GM19324 (cell line): ENCODE measurements at regions not wholly inside any gene's neighbourhood (a gene's known extent, or its start where the extent isn't known, plus 50 kb on each side); places are given as distances from the start of the nearest gene placed in this dataset.
A peak's percentile ranks its signal among the peaks of the same experiment; 100 is the strongest.

Experiments
- ATAC-seq: cut with Tn5 transposase; IDR thresholded peaks from one replicate; pipeline ENCODE4 v1.9.1; 2021; ENCODE audit warnings: mild to moderate bottlenecking, moderate library complexity; ENCODE audit not compliant: unreplicated experiment, low FRiP score

GRCh38 chr2:34005901-34006300 is 406.8 kb upstream of the FAM98A start:
- no peak for ATAC-seq

- ATAC-seq = no peak
These were observed 405.8 kb upstream of the FAM98A start for GRCh38 chr2:34004936-34005335.

- ATAC-seq = no peak
These were observed 404.7 kb upstream of the FAM98A start for GRCh38 chr2:34003795-34004194.

- no peak for ATAC-seq
These were observed 402.5 kb upstream of the FAM98A start for GRCh38 chr2:34001557-34001956.

DNA sequence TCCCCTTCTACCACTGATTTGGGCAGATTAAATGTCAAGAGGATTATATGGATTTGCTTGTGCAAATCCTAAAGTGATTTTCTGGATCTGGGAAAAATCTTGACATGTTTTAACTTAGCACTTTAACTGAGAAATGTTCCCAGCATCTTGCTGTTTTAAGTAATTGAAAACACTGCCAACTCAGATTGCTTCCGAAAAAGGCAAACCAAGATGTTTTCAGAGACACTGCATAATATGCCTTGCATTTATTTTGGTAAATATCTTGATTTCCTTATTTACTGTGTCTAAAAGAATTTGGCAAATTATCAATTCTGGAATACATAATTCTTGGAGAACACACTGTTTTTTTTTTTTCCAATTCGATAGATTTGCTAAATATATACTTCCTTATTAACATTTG is 385.0 kb upstream of the FAM98A start:
- ATAC-seq = no peak

DNA sequence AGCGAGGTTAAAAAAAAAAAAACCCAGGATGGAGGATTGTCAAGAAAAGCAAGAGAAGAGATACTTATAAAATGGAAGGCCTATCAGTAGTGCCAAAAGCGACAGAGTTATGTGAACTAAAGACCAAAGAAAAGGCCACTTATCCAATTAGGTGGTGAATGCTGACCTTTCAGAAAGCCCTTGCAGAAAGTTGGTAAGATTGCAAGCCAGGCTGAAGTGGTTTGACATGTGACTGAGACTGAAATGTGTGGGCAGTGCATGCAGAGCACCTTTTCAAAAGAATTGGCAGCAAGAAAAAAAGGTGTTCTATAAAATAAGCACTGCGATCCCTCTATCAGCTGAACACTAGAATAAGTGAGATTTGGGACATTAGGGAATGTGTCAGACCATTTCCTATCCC is 379.4 kb upstream of the FAM98A start:
- no peak for ATAC-seq

GRCh38 chr2:33975498-33975897 is 376.4 kb upstream of the FAM98A start:
- no peak for ATAC-seq

DNA sequence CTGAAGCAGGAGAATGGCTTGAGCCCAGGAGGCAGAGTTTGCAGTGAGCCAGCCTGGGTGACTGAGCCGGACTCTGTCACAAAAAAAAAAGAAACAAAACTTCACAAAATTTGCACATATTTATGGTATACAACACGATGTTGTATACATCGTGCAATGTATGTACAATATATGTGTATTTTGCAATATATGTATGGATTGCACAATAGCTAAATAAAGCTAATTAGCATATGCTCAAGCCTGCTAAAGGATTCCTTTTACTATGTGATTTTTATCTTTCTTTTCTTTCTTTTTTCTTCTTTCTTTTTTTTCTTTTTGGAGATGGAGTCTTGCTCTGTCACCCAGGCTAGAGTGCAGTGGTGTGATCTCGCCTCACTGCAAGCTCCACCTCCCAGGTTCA is 368.0 kb upstream of the FAM98A start:
- no peak for ATAC-seq

GRCh38 chr2:33958591-33958990 is 359.5 kb upstream of the FAM98A start:
- ATAC-seq = no peak

DNA sequence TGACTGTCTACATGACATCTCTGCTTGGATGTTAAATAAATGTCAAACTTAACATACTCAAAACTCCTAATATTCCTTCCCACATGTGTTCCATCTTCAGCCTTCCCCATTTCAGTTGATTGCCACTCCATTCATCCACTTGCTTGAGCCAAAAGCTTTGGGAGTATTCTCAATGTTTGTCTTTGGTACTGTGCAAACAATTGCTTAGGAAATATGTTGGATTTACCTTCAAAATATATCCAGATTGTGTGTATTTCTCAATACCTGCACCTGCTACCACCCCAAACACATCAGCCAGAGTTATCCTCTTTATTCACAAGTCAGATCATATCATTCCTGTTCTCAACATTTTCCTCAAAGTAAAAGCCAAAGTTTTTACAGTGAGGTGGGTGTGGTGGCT is 350.3 kb upstream of the FAM98A start:
- ATAC-seq = no peak

DNA sequence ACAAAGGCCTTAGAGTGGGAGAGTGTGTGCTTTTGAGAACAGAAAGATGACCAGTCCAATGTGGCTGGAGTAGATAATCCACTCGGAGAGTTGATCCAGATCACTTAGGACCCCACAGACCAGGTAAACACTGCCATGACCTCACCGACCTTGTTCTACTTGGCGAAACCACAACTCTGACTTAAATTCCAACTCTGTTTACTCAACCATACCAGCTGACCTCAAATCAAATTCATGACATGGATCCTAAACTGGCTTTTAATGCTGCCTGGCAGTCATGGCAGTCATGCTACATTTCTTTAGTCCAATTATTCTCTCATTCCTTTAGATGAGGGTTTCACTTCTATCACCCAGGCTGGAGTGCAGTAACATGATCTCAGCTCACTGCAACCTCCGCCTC is 347.1 kb upstream of the FAM98A start:
- no peak for ATAC-seq

DNA sequence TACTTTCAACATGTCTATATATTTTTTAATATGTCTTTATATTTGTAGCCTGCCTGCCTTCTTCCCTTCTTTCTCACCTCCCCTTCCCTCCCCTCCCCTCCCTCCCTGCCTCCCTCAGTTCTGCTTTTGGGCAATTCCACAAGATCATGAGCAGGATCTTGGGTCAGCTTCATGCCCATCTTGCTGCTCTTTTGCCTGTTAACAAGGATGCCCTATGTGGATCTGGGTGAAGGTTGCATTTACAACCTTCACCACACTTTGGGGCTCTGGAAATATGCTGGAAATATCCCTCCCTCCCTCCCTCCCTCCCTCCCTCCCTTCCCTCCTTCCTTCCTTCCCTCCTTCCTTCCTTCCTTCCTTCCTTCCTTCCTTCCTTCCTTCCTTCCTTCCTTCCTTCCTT is 334.1 kb upstream of the FAM98A start:
- no peak for ATAC-seq

DNA sequence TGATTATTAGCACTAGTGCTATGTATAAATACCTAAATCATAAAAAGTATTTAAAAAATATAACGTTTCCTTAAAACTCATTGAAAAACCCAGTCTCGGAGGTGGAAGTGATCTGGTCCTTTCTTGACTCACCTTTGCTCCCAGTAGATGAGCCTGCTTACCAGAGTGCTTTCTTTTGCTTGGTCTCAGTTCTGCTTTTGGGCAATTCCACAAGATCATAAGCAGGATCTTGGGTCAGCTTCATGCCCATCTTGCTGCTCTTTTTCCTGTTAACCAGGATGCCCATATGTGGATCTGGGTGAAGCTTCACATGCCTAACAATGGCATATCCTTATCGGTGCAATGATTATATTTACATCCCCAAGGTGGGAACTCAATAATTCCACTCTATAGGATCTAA is 332.1 kb upstream of the FAM98A start:
- no peak for ATAC-seq

DNA sequence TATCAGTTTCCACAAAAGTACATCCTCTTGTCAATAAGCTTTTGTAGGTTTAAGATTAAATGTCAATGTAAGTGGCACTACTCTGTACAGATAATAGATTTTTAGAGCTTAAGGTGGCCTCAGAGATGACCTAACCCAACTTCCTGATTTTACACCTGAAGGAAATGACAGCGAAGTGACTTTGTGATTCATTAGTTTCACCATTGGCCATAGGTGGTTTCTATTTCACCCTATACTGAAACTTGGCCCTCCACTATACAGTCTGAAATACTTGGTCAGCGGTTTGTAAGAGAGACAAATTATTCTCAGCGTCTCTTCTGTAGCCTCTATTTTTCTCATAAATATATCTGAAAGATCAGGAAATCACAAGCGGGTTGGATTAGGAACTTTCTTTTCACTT is 330.4 kb upstream of the FAM98A start:
- ATAC-seq = peak; percentile 83

DNA sequence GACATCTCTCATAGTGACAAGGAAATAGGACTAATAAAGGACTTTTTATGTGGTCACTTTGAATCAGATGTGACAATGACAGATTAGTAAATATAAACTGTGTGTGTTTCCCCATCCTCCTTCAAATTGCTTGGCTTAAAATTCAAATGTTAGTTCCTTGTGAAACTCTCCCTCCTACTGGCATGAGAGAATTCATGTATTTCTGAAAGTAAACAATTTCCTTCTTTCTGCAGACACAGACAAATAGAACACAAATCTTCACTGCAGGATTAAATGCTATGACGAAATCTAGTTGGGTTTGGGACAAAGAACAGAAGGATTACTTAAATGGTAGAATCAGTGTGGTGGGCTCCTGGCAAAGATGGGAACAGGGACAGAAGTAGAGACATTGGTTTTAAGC is 328.7 kb upstream of the FAM98A start:
- no peak for ATAC-seq

DNA sequence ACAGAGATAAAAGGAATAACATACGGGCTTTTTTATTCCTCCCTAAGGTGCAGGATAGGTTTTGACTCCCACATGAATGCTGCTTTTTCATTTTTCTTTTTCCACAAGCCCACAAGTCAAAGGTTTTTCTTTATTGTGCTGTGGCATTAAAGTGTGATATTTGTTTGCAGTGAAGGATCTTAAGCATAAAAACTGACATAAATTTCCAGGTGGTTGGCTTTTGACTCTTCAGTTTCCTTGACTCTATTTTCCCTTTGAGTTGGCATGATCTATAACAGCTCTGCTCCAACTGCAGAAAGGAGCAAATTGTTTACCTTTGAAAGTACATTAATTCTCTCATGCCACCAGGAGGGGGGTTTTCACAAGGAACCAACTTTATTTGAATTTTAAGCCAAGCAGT is 326.2 kb upstream of the FAM98A start:
- ATAC-seq = no peak

DNA sequence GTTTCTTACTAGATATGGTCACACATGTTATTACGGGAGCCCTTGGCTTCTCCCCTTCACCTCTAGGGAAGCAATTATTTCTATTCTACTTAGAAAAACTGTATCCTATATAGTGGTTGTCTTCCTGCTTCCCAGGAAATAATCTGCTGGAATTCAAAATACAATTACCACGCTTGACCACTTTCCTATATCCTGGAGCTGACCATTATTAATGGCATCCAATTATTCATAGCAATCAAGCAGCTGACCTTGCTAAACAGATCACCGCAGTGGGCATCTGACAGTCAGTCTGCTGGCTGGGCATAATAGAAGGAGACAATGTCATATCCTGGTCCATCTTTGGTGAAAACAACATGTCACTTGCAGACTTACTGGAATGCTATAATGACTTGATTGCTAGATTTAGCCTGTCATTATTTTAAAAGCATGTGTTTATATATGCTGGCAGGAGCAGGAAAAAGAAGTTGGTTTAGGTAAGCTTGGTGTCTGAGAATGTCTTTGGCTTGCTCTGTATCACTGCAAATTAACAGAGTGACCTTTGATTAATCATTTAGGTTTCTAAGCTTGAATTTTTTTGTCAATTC is 325.6 kb upstream of the FAM98A start:
- ATAC-seq = no peak

- ATAC-seq = no peak
These were observed 318.2 kb upstream of the FAM98A start for GRCh38 chr2:33917252-33917651.

DNA sequence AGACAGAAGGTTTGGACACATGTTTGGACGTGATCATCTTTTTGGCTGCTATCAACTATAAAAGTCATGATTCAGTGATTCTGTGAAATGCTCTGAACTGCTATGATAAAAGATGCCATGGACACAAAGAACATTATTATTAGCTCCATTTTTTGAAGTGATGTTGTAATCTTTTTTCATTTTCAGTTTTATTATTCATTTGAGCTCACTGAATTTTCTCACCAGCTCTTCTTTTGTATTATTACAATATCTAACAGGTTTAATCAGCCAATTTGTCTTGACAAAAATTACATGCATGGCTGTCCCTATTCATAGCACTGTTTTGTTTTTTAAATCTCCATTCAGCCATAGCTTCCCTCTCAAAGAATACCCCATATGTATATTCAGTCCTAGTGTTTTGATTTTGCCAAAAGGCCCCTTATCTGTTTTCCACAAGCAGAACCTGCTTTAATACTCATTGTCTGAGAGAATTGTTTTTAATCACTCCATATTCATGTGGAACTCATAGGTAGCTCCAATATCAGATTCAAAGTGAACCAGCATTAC is 314.0 kb upstream of the FAM98A start:
- ATAC-seq = no peak

GRCh38 chr2:33911327-33911726 is 312.2 kb upstream of the FAM98A start:
- no peak for ATAC-seq

- no peak for ATAC-seq
These were observed 311.0 kb upstream of the FAM98A start for GRCh38 chr2:33909945-33910695.

DNA sequence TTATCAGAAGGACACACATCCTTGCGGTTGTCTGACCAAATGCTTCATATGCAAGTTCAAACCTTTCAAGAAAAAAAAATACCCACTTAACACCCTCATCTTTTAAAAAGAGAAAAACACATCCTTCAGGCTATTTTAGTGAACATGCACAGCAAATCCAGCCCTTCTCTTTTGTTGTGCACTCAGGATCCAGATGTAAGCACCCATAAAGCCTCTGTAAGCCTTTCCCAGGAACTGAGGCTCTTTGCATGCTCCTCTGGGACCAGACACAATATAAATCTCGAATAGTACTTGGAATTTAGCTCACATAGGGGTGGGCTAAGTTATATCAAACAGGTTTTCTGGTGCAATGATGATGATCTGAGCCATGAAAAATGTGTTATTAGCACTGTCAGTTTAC is 308.8 kb upstream of the FAM98A start:
- no peak for ATAC-seq
